A549 (cell line): ENCODE measurements at regions not wholly inside any gene's neighbourhood (a gene's known extent, or its start where the extent isn't known, plus 50 kb on each side); places are given as distances from the start of the nearest gene placed in this dataset.
A peak's percentile ranks its signal among the peaks of the same experiment; 100 is the strongest.

Experiments used
- ATAC-seq, 2 experiments: fragments of 200-7000 bp in 1 of 2; fragments of >200 bp in 1 of 2; cut with Nextera tagmentation in 1 of 2; cut with Tn5 transposase in 1 of 2; 3 replicates each; pipeline versions ENCODE4 v1.8.0 to v1.9.1; 2018 to 2020; ENCODE audit warnings: mild to moderate bottlenecking in 1 of 2, moderate library complexity in 1 of 2
- CTCF ChIA-PET: fragments of 300-600 bp; sonication (Branson Sonifier 250); formaldehyde crosslinking; extraction: SDS; loops from one replicate; lab custom pipeline; 2021; ENCODE audit warnings: antibody characterized with exemption, inconsistent platforms; lab: Yijun Ruan, JAX
- POLR2A ChIA-PET: fragments of 350-600 bp; formaldehyde crosslinking; extraction: SDS; loops from one replicate; lab custom pipeline; 2021; ENCODE audit warnings: antibody characterized with exemption, inconsistent platforms; lab: Yijun Ruan, JAX
- DNase-seq, 2 experiments: peaks; one replicate each; pipeline versions ENCODE4 v3.0.0 to v3.0.0-alpha.2; 2011 to 2016; ENCODE audit warnings: low read depth in 1 of 2, low spot score in 1 of 2
- FAIRE-seq: peaks from 2 replicates; lab custom pipeline; 2011; peaks lifted over from hg19 to GRCh38; lab: Jason Lieb, UNC
- H3K27ac ChIP-seq, 2 experiments: fragments of >200 bp; sonication (Bioruptor Twin); formaldehyde crosslinking; 3 replicates each; pipeline ENCODE4 v1.5.1; 2016 to 2017
- H3K4me1 ChIP-seq: fragments of >200 bp; sonication (Bioruptor Twin); formaldehyde crosslinking; 3 replicates; pipeline ENCODE4 v1.6.1; 2016
- H3K4me2 ChIP-seq: fragments of >200 bp; sonication (Bioruptor Twin); formaldehyde crosslinking; 3 replicates; pipeline ENCODE4 v1.6.1; 2016
- H3K4me3 ChIP-seq: fragments of >200 bp; sonication (Bioruptor Twin); formaldehyde crosslinking; 3 replicates; pipeline ENCODE4 v1.5.1; 2016
- H3K9me3 ChIP-seq: fragments of >200 bp; sonication (Bioruptor Twin); formaldehyde crosslinking; 3 replicates; pipeline ENCODE4 v1.6.1; 2016
- BHLHE40 ChIP-seq: IDR thresholded peaks from 2 replicates; pipeline ENCODE4 v1.6.1; 2012; ENCODE audit warnings: low read depth, low read length, inconsistent platforms
- CBX8 ChIP-seq: fragments of 200-600 bp; sonication (generic); IDR thresholded peaks from 2 replicates; pipeline ENCODE4 v1.6.1; 2016
- CHD2 ChIP-seq: fragments of 150-350 bp; IDR thresholded peaks from 2 replicates; pipeline ENCODE4 v1.6.1; 2014; ENCODE audit warnings: low read length; ENCODE audit not compliant: partially characterized antibody
- EHF ChIP-seq: fragments of 250-450 bp; sonication (Bioruptor Pico); IDR thresholded peaks from 2 replicates; pipeline ENCODE4 v1.5.0; 2020; ENCODE audit warnings: mild to moderate bottlenecking
- EHMT2 ChIP-seq: fragments of 200-600 bp; sonication (generic); IDR thresholded peaks from 2 replicates; pipeline ENCODE4 v1.6.1; 2016; ENCODE audit warnings: antibody characterized with exemption, low read depth, mild to moderate bottlenecking, moderate library complexity
- ESRRA ChIP-seq: fragments of 150-350 bp; IDR thresholded peaks from 2 replicates; pipeline ENCODE4 v1.6.1; 2014; ENCODE audit warnings: mild to moderate bottlenecking, low read length, borderline replicate concordance
- FOSB ChIP-seq: fragments of 250-450 bp; sonication (Bioruptor Pico); IDR thresholded peaks from 2 replicates; pipeline ENCODE4 v1.5.0; 2020; ENCODE audit warnings: mild to moderate bottlenecking, moderate library complexity
- FOXS1 ChIP-seq: fragments of 250-450 bp; sonication (Bioruptor Pico); IDR thresholded peaks from 2 replicates; pipeline ENCODE4 v1.5.0; 2020; ENCODE audit warnings: mild to moderate bottlenecking, moderate library complexity
- HDAC2 ChIP-seq: fragments of 200-600 bp; sonication (generic); IDR thresholded peaks from 2 replicates; pipeline ENCODE4 v1.6.1; 2016
- HEYL ChIP-seq: fragments of 250-450 bp; sonication (Bioruptor Pico); IDR thresholded peaks from 2 replicates; pipeline ENCODE4 v1.8.0; 2021; ENCODE audit warnings: mild to moderate bottlenecking, moderate library complexity
- HOXA7 ChIP-seq: fragments of 250-450 bp; sonication (Bioruptor Pico); IDR thresholded peaks from 2 replicates; pipeline ENCODE4 v1.5.0; 2020; ENCODE audit warnings: mild to moderate bottlenecking, moderate library complexity
- JUN ChIP-seq, 2 experiments: fragments of >200 bp; sonication (Bioruptor Twin); formaldehyde crosslinking; IDR thresholded peaks; 2 replicates in 1 of 2; 3 replicates in 1 of 2; pipeline ENCODE4 v1.6.1; 2016 to 2017
- JUNB ChIP-seq: fragments of >200 bp; sonication (Bioruptor Twin); formaldehyde crosslinking; IDR thresholded peaks from 2 replicates; pipeline ENCODE4 v1.6.1; 2016
- MAZ ChIP-seq: fragments of 150-350 bp; IDR thresholded peaks from 2 replicates; pipeline ENCODE4 v1.6.1; 2014; ENCODE audit warnings: antibody characterized with exemption, low read depth, low read length, borderline replicate concordance
- NPAS2 ChIP-seq: fragments of 250-450 bp; sonication (Bioruptor Pico); IDR thresholded peaks from 2 replicates; pipeline ENCODE4 v1.8.0; 2022; ENCODE audit warnings: mild to moderate bottlenecking, moderate library complexity, borderline replicate concordance
- NR3C1 ChIP-seq: fragments of >200 bp; sonication (Bioruptor Twin); formaldehyde crosslinking; IDR thresholded peaks from 3 replicates; pipeline ENCODE4 v1.6.1; 2017
- PHF8 ChIP-seq: fragments of 200-600 bp; sonication (generic); IDR thresholded peaks from 2 replicates; pipeline ENCODE4 v1.6.1; 2016; ENCODE audit warnings: low read depth, mild to moderate bottlenecking, antibody characterized with exemption, moderate library complexity, borderline replicate concordance
- POLR2A ChIP-seq: IDR thresholded peaks from 2 replicates; pipeline ENCODE4 v1.6.1; 2012; ENCODE audit warnings: mild to moderate bottlenecking, low read length
- RARB ChIP-seq: fragments of 250-450 bp; sonication (Bioruptor Pico); IDR thresholded peaks from 2 replicates; pipeline ENCODE4 v1.8.0; 2021; ENCODE audit warnings: mild to moderate bottlenecking, moderate library complexity
- TP53 ChIP-seq: fragments of 250-450 bp; sonication (Bioruptor Pico); IDR thresholded peaks from 2 replicates; pipeline ENCODE4 v1.5.0; 2021; ENCODE audit warnings: mild to moderate bottlenecking, moderate library complexity
- ZC3H11A ChIP-seq: fragments of 450-650 bp; IDR thresholded peaks from 2 replicates; pipeline ENCODE4 v1.6.1; 2014; ENCODE audit warnings: antibody characterized with exemption, mild to moderate bottlenecking
- ZSCAN20 ChIP-seq: fragments of 250-450 bp; sonication (Bioruptor Pico); IDR thresholded peaks from 2 replicates; pipeline ENCODE4 v1.8.0; 2022; ENCODE audit warnings: mild to moderate bottlenecking, moderate library complexity
- WGBS: methylation state at CpG from one replicate; pipeline ENCODE4 v1.1.6; 2017; ENCODE audit errors: missing lambda C conversion rate; 5-methylcytosine and 5-hydroxymethylcytosine counted together
- TF ChIP-seq, protein P1 (sequence below): fragments of >200 bp; sonication (Bioruptor Twin); formaldehyde crosslinking; IDR thresholded peaks from 3 replicates; pipeline ENCODE4 v1.5.1; 2016
- TF ChIP-seq, protein P2 (sequence below): fragments of 250-450 bp; sonication (Bioruptor Pico); IDR thresholded peaks from 2 replicates; pipeline ENCODE4 v1.5.0; 2021; ENCODE audit warnings: mild to moderate bottlenecking, moderate library complexity, borderline replicate concordance
- TF ChIP-seq, protein P3 (sequence below): fragments of >200 bp; sonication (Bioruptor Twin); formaldehyde crosslinking; IDR thresholded peaks from 2 replicates; pipeline ENCODE4 v1.6.1; 2016
- TF ChIP-seq, protein P4 (sequence below): fragments of 250-450 bp; sonication (Bioruptor Pico); IDR thresholded peaks from 2 replicates; pipeline ENCODE4 v1.5.0; 2020; ENCODE audit warnings: low read depth, mild to moderate bottlenecking, moderate library complexity
- TF ChIP-seq, protein P5 (sequence below): fragments of 150-350 bp; IDR thresholded peaks from 2 replicates; pipeline ENCODE4 v1.6.1; 2014; ENCODE audit warnings: low read depth, mild to moderate bottlenecking, low read length

DNA sequence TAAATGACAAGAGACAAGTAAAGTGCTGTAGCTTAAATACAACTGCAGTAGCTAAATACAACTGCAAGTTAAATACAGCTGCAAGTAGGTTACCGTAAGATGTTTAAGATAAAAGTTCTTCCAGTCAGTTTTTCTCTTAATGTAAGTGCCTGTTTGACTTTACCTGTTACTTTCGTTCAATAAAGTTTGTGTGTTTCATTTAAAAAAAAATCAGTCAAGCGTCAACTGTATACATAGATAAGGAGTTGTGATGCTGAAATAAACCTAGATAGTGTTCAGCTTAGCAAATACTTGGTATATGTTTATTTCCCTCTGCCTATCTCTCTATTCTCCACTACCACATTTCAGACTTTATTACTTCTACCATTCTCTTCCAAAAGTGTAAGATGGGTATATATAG is 221.2 kb downstream of the NR2F2 start:
- DNase-seq, result no peak

DNA sequence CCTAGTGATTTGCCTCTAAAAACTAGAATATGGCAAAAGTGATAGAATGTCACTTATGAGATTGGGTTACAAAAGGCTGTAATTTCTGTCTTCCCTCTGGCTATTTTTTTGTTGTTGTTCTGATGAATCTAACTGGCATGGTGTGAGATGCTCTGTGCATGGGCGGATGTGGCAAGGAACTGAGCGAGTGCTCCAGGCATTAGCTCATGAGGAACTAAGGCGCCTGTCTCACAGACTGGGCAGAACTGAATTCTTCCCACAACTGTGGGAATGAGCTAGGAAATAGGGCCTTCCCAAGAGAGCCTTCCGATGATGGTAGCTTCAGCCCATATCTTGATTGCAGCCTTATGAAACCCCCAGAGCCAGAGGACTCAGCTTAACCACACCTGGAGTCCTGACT is 222.5 kb downstream of the NR2F2 start:
- Histone ChIP-seq H3K27ac (no peak overlapping the region), H3K4me3 (no peak overlapping the region), H3K4me2 (no peak overlapping the region), H3K9me3 (no peaks in the 10 kb centered on the region), H3K4me1 (no peaks in the 10 kb centered on the region)
- CTCF ChIA-PET, result no interaction called here
- WGBS, result 32% methylated on average over 4 of the region's 4 CpGs
- POLR2A ChIA-PET, result no interaction called here
- TF ChIP-seq NR3C1, result no peak
- no peak for ATAC-seq
- DNase-seq, result no peak
- FAIRE-seq, result no peak

More for the DNA sequence above, 221.2 kb downstream of the NR2F2 start:
- H3K4me1 ChIP-seq, result no peaks in the 10 kb centered on the region
- no peak overlapping the region for H3K4me3 ChIP-seq
- TF ChIP-seq FOSB (CRISPR knock-in tag) (no peak), ZSCAN20 (no peak), EHF (no peak), EHMT2 (no peak), JUN (IDR thresholded peaks at IDR 0.05) (no peak), NPAS2 (CRISPR knock-in tag) (no peak), NR3C1 (no peak), CBX8 (no peak), HOXA7 (CRISPR knock-in tag) (no peak), POLR2A (no peak), HDAC2 (no peak), BHLHE40 (no peak), ESRRA (no peak)
- TF ChIP-seq, protein P1, sequence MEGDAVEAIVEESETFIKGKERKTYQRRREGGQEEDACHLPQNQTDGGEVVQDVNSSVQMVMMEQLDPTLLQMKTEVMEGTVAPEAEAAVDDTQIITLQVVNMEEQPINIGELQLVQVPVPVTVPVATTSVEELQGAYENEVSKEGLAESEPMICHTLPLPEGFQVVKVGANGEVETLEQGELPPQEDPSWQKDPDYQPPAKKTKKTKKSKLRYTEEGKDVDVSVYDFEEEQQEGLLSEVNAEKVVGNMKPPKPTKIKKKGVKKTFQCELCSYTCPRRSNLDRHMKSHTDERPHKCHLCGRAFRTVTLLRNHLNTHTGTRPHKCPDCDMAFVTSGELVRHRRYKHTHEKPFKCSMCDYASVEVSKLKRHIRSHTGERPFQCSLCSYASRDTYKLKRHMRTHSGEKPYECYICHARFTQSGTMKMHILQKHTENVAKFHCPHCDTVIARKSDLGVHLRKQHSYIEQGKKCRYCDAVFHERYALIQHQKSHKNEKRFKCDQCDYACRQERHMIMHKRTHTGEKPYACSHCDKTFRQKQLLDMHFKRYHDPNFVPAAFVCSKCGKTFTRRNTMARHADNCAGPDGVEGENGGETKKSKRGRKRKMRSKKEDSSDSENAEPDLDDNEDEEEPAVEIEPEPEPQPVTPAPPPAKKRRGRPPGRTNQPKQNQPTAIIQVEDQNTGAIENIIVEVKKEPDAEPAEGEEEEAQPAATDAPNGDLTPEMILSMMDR, result no peak
- TF ChIP-seq, protein P2, sequence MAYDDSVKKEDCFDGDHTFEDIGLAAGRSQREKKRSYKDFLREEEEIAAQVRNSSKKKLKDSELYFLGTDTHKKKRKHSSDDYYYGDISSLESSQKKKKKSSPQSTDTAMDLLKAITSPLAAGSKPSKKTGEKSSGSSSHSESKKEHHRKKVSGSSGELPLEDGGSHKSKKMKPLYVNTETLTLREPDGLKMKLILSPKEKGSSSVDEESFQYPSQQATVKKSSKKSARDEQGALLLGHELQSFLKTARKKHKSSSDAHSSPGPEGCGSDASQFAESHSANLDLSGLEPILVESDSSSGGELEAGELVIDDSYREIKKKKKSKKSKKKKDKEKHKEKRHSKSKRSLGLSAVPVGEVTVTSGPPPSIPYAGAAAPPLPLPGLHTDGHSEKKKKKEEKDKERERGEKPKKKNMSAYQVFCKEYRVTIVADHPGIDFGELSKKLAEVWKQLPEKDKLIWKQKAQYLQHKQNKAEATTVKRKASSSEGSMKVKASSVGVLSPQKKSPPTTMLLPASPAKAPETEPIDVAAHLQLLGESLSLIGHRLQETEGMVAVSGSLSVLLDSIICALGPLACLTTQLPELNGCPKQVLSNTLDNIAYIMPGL (CRISPR knock-in tag), result no peak
- H3K27ac ChIP-seq, result no peak overlapping the region
- no peak overlapping the region for H3K4me2 ChIP-seq
- ChIA-PET POLR2A (no interaction called here), CTCF (interaction anchor here (0.9 kb wide), 1 partner anchor 62 kb away, joined by 7 read pairs; no protein-coding TSS in a partner anchor)
- no peaks in the 10 kb centered on the region for H3K9me3 ChIP-seq
- WGBS, result 9% methylated on average over 3 of the region's 3 CpGs
- ATAC-seq (no peak), FAIRE-seq (no peak)

DNA sequence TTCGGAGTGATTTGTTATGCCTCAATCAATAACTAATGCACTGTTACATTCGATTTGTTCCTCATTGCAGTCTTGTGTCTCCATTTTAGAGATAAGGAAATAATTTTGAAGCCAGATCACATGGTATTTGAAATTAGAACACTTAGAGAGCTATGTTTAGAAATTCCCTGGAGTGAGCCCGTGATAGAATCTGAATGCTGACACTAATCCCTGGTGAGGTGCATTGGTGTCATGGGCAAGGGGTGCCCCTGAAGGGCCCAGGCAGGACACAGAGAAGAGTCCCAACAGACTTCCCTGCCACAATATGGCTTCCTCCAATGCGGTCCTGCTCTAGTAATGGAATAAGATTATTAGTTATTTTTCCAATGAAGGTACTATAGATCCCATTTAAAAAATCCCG is 223.0 kb downstream of the NR2F2 start:
- no peak for DNase-seq
- H3K4me1 ChIP-seq, result no peaks in the 10 kb centered on the region
- ChIA-PET CTCF (interaction anchor here (1.0 kb wide), 1 partner anchor 9 kb away, joined by 4 read pairs; no protein-coding TSS in a partner anchor), POLR2A (no interaction called here)
- no peak overlapping the region for H3K27ac ChIP-seq
- H3K4me3 ChIP-seq, result no peak overlapping the region
- TF ChIP-seq RARB (CRISPR knock-in tag), result no peak
- no peak overlapping the region for H3K4me2 ChIP-seq
- ATAC-seq, result no peak
- peak; percentile 61 for FAIRE-seq
- WGBS, result 20% methylated on average over 5 of the region's 5 CpGs
- H3K9me3 ChIP-seq, result no peaks in the 10 kb centered on the region

DNA sequence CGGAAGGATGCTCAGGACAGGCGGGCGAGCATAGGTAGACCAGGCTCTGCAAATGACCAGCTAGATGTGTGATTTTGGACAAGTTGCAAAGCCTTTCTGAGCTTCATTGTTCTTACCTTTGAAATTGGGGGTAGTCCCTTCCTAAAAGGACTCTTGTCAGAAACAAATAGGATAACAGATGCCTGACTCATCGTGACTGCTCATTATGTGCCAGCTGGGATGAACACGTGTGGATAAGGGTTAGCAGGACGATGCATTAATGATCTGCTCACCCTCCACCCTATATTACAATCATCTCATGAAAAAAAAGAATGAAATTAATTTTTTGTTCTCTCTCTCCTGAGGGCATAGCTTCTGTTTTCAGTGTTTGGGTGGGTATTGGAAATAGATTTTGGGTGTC is 223.4 kb downstream of the NR2F2 start:
- DNase-seq (no peak), ATAC-seq (no peak), FAIRE-seq (no peak)
- TF ChIP-seq EHF (no peak), NR3C1 (no peak), ZSCAN20 (no peak), TP53 (no peak), HEYL (CRISPR knock-in tag) (no peak), FOXS1 (CRISPR knock-in tag) (no peak), JUNB (no peak), PHF8 (no peak), ZC3H11A (no peak), ESRRA (no peak), BHLHE40 (no peak), MAZ (no peak), HOXA7 (CRISPR knock-in tag) (no peak), POLR2A (no peak), NPAS2 (CRISPR knock-in tag) (no peak), CHD2 (no peak)
- TF ChIP-seq, protein P3, sequence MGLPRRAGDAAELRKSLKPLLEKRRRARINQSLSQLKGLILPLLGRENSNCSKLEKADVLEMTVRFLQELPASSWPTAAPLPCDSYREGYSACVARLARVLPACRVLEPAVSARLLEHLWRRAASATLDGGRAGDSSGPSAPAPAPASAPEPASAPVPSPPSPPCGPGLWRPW, result no peak
- TF ChIP-seq, protein P4, sequence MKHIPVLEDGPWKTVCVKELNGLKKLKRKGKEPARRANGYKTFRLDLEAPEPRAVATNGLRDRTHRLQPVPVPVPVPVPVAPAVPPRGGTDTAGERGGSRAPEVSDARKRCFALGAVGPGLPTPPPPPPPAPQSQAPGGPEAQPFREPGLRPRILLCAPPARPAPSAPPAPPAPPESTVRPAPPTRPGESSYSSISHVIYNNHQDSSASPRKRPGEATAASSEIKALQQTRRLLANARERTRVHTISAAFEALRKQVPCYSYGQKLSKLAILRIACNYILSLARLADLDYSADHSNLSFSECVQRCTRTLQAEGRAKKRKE (CRISPR knock-in tag), result no peak
- TF ChIP-seq, protein P5, sequence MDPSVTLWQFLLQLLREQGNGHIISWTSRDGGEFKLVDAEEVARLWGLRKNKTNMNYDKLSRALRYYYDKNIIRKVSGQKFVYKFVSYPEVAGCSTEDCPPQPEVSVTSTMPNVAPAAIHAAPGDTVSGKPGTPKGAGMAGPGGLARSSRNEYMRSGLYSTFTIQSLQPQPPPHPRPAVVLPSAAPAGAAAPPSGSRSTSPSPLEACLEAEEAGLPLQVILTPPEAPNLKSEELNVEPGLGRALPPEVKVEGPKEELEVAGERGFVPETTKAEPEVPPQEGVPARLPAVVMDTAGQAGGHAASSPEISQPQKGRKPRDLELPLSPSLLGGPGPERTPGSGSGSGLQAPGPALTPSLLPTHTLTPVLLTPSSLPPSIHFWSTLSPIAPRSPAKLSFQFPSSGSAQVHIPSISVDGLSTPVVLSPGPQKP, result no peak
- no peak overlapping the region for H3K27ac ChIP-seq
- 20% methylated on average over 6 of the region's 6 CpGs for whole genome bisulfite sequencing
- H3K4me3 ChIP-seq, result no peak overlapping the region
- H3K4me1 ChIP-seq, result no peaks in the 10 kb centered on the region
- ChIA-PET CTCF (interaction anchor here (1.0 kb wide), 1 partner anchor 10 kb away, joined by 4 read pairs; no protein-coding TSS in a partner anchor), POLR2A (no interaction called here)
- H3K9me3 ChIP-seq, result no peaks in the 10 kb centered on the region
- no peak overlapping the region for H3K4me2 ChIP-seq
